Astrocyte (in vitro differentiated cells and primary cell): ENCODE measurements at regions not wholly inside any gene's neighbourhood (a gene's known extent, or its start where the extent isn't known, plus 50 kb on each side); places are given as distances from the start of the nearest gene placed in this dataset.
A peak's percentile ranks its signal among the peaks of the same experiment; 100 is the strongest.

Source experiments
- DNase-seq: peaks from one replicate; pipeline ENCODE4 v3.0.0-alpha.2; 2010; ENCODE audit warnings: low read depth
- FAIRE-seq: peaks from 2 replicates; lab custom pipeline; 2011; peaks lifted over from hg19 to GRCh38; lab: Jason Lieb, UNC
- H2AFZ ChIP-seq: 2 replicates; pipeline ENCODE4 v1.6.0; 2012; ENCODE audit warnings: low read depth, low read length, inconsistent platforms
- H3K27ac ChIP-seq: 2 replicates; pipeline ENCODE4 v1.5.1; 2011; ENCODE audit warnings: low read depth, low read length, inconsistent platforms
- H3K27me3 ChIP-seq: 2 replicates; pipeline ENCODE4 v1.6.0; 2011; ENCODE audit warnings: low read length, inconsistent platforms; ENCODE audit not compliant: insufficient read depth
- H3K36me3 ChIP-seq: 2 replicates; pipeline ENCODE4 v1.5.1; 2011; ENCODE audit warnings: low read length, inconsistent platforms; ENCODE audit not compliant: insufficient read depth
- H3K4me1 ChIP-seq: 2 replicates; pipeline ENCODE4 v1.5.1; 2011; ENCODE audit warnings: low read length, inconsistent platforms; ENCODE audit not compliant: insufficient read depth
- H3K4me2 ChIP-seq: 2 replicates; pipeline ENCODE4 v1.6.0; 2012; ENCODE audit warnings: low read length, inconsistent platforms
- H3K4me3 ChIP-seq: 2 replicates; pipeline ENCODE4 v1.5.1; 2011; ENCODE audit warnings: low read depth, mild to moderate bottlenecking, low read length, inconsistent platforms; ENCODE audit not compliant: insufficient read depth
- H3K79me2 ChIP-seq: 2 replicates; pipeline ENCODE4 v1.6.0; 2012; ENCODE audit warnings: mild to moderate bottlenecking, low read length, inconsistent platforms; ENCODE audit not compliant: insufficient read depth
- H3K9ac ChIP-seq: 2 replicates; pipeline ENCODE4 v1.6.0; 2012; ENCODE audit warnings: mild to moderate bottlenecking, low read length, inconsistent platforms
- H3K9me3 ChIP-seq: 2 replicates; pipeline ENCODE4 v1.5.1; 2012; ENCODE audit warnings: low read depth, mild to moderate bottlenecking, low read length, inconsistent platforms; ENCODE audit not compliant: insufficient read depth
- H4K20me1 ChIP-seq: 2 replicates; pipeline ENCODE4 v1.6.0; 2012; ENCODE audit warnings: low read length, inconsistent platforms; ENCODE audit not compliant: insufficient read depth
- H3K27ac Mint-ChIP-seq: one replicate; pipeline ENCODE4 v1.8.0; 2021; ENCODE audit warnings: mild to moderate bottlenecking, mixed read lengths; ENCODE audit not compliant: unreplicated experiment
- H3K27me3 Mint-ChIP-seq: one replicate; pipeline ENCODE4 v1.8.0; 2021; ENCODE audit warnings: low read depth, mixed read lengths; ENCODE audit not compliant: unreplicated experiment
- H3K36me3 Mint-ChIP-seq: one replicate; pipeline ENCODE4 v1.8.0; 2021; ENCODE audit warnings: low read depth, mixed read lengths; ENCODE audit not compliant: unreplicated experiment
- H3K4me1 Mint-ChIP-seq: one replicate; pipeline ENCODE4 v1.8.0; 2021; ENCODE audit warnings: low read depth, mixed read lengths; ENCODE audit not compliant: unreplicated experiment
- H3K4me3 Mint-ChIP-seq: one replicate; pipeline ENCODE4 v1.8.0; 2021; ENCODE audit warnings: mild to moderate bottlenecking, moderate library complexity, mixed read lengths; ENCODE audit not compliant: unreplicated experiment
- H3K9me3 Mint-ChIP-seq: one replicate; pipeline ENCODE4 v1.8.0; 2021; ENCODE audit warnings: mild to moderate bottlenecking, mixed read lengths; ENCODE audit not compliant: unreplicated experiment
- EZH2 ChIP-seq: IDR thresholded peaks from 2 replicates; pipeline ENCODE4 v1.6.1; 2012; ENCODE audit warnings: mild to moderate bottlenecking, low read length, inconsistent platforms; ENCODE audit not compliant: insufficient read depth
- TF ChIP-seq, protein P1 (sequence below): IDR thresholded peaks from 2 replicates; pipeline ENCODE4 v1.5.1; 2011; ENCODE audit warnings: low read depth, mild to moderate bottlenecking, inconsistent platforms, low read length, moderate library complexity; ENCODE audit not compliant: insufficient read depth

DNA sequence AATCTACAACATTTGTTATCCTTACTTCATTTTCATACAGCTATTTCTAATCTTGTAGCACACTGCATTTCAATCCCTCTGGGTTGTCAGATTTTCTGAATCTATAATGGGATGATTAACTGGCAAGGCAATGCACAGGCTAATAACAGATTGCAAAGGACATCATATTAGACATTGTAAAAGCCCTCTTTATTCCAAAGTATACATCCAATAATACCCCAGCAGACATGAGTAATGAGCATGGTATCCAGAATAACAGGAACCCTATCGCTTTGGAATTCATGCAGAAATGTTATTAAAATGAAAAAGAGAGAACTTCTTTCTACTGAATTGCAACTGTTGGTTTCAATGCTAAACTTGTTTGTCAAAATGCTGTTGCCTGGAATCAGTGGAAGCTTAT lies 122.9 kb downstream of the C4orf33 start:
- peak overlapping the region; percentile 59 for H3K4me2 ChIP-seq

DNA sequence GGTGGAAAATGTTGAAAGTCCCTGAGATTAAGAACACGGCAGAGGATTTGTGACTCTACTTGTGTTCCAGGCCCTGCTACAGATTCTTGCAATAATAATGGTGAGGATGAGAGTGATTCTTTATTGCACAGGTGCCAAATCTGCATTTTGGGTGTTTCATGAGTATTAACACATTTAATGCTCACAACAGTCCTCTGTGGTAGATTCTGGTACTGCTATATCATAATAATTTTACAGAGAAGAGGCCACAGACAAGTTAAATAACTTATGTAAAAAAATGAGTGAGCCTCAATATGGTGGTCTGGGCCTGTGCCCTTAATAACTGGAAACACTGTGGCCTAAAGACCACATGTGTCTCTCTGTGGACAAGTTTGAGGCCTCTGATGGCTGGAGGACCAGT lies 124.3 kb downstream of the C4orf33 start:
- FAIRE-seq (no peak), DNase-seq (no peak)
- H3K79me2 ChIP-seq: no peaks in the 10 kb centered on the region
- Mint-ChIP-seq H3K36me3 (no peaks in the 10 kb centered on the region), H3K4me3 (no peak overlapping the region), H3K4me1 (peaks cover 8% of the 10 kb centered on the region), H3K27ac (no peak overlapping the region), H3K9me3 (no peaks in the 10 kb centered on the region), H3K27me3 (no peaks in the 10 kb centered on the region)
- no peak overlapping the region for H3K9ac ChIP-seq
- no peak overlapping the region for H2AFZ ChIP-seq
- H3K9me3 ChIP-seq: no peaks in the 10 kb centered on the region
- no peaks in the 10 kb centered on the region for H4K20me1 ChIP-seq
- no peaks in the 10 kb centered on the region for H3K36me3 ChIP-seq
- no peak overlapping the region for H3K4me2 ChIP-seq
- TF ChIP-seq, protein P1, sequence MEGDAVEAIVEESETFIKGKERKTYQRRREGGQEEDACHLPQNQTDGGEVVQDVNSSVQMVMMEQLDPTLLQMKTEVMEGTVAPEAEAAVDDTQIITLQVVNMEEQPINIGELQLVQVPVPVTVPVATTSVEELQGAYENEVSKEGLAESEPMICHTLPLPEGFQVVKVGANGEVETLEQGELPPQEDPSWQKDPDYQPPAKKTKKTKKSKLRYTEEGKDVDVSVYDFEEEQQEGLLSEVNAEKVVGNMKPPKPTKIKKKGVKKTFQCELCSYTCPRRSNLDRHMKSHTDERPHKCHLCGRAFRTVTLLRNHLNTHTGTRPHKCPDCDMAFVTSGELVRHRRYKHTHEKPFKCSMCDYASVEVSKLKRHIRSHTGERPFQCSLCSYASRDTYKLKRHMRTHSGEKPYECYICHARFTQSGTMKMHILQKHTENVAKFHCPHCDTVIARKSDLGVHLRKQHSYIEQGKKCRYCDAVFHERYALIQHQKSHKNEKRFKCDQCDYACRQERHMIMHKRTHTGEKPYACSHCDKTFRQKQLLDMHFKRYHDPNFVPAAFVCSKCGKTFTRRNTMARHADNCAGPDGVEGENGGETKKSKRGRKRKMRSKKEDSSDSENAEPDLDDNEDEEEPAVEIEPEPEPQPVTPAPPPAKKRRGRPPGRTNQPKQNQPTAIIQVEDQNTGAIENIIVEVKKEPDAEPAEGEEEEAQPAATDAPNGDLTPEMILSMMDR: no peak
- TF ChIP-seq EZH2: no peak
- no peak overlapping the region for H3K27ac ChIP-seq
- no peak overlapping the region for H3K4me3 ChIP-seq
- H3K27me3 ChIP-seq: no peaks in the 10 kb centered on the region
- peaks cover 3% of the 10 kb centered on the region for H3K4me1 ChIP-seq

More for the DNA sequence above, 122.9 kb downstream of the C4orf33 start:
- Mint-ChIP-seq H3K4me1 (peaks cover 8% of the 10 kb centered on the region), H3K27ac (peak overlapping the region; percentile 64), H3K9me3 (no peaks in the 10 kb centered on the region), H3K36me3 (no peaks in the 10 kb centered on the region), H3K27me3 (no peaks in the 10 kb centered on the region), H3K4me3 (no peak overlapping the region)
- Histone ChIP-seq H3K27ac (peak overlapping the region; percentile 34), H4K20me1 (no peaks in the 10 kb centered on the region), H3K36me3 (no peaks in the 10 kb centered on the region), H3K9ac (no peak overlapping the region), H3K9me3 (no peaks in the 10 kb centered on the region), H3K4me1 (peaks cover 3% of the 10 kb centered on the region), H3K79me2 (no peaks in the 10 kb centered on the region), H3K27me3 (no peaks in the 10 kb centered on the region), H3K4me3 (no peak overlapping the region), H2AFZ (no peak overlapping the region)
- TF ChIP-seq EZH2: no peak
- TF ChIP-seq, protein P1: no peak
- FAIRE-seq: no peak
- DNase-seq: peak; percentile 29

DNA sequence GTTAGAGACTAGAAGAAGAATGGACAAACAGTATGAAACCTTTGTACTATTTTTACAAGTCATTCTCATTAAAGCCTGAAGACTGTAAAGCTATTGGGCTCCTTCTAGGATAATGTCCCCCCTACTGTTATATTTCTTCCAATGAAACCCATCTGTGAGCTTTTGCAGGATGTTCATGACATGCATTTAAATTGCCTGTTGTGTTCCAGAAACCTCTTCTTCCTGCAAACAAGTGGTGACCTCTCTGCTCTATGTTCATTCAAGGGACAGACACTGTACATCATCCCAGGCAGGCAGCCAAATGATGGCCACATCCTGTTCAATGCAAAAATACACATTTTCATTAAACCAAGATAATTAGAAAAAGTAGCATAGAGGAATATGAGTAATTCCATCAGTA lies 128.0 kb downstream of the C4orf33 start:
- no peaks in the 10 kb centered on the region for H3K27me3 Mint-ChIP-seq
- no peak overlapping the region for H3K4me3 Mint-ChIP-seq
- TF ChIP-seq, protein P1: no peak
- no peak for TF ChIP-seq EZH2
- no peaks in the 10 kb centered on the region for H3K9me3 Mint-ChIP-seq
- DNase-seq: no peak
- no peak overlapping the region for H2AFZ ChIP-seq
- no peak overlapping the region for H3K4me3 ChIP-seq
- H3K27me3 ChIP-seq: no peaks in the 10 kb centered on the region
- H3K36me3 Mint-ChIP-seq: no peaks in the 10 kb centered on the region
- H3K4me2 ChIP-seq: no peak overlapping the region
- peaks cover 4% of the 10 kb centered on the region for H3K4me1 Mint-ChIP-seq
- no peak overlapping the region for H3K27ac ChIP-seq
- FAIRE-seq: no peak
- no peaks in the 10 kb centered on the region for H4K20me1 ChIP-seq
- H3K36me3 ChIP-seq: no peaks in the 10 kb centered on the region
- no peaks in the 10 kb centered on the region for H3K4me1 ChIP-seq
- no peaks in the 10 kb centered on the region for H3K9me3 ChIP-seq
- H3K27ac Mint-ChIP-seq: no peak overlapping the region
- H3K79me2 ChIP-seq: no peaks in the 10 kb centered on the region
- no peak overlapping the region for H3K9ac ChIP-seq
